GM19023 (cell line): ENCODE measurements at regions not wholly inside any gene's neighbourhood (a gene's known extent, or its start where the extent isn't known, plus 50 kb on each side); places are given as distances from the start of the nearest gene placed in this dataset.

Experiments
- ATAC-seq: cut with Tn5 transposase; IDR thresholded peaks from one replicate; pipeline ENCODE4 v1.9.1; 2021; ENCODE audit warnings: mild to moderate bottlenecking, moderate library complexity; ENCODE audit not compliant: unreplicated experiment

DNA sequence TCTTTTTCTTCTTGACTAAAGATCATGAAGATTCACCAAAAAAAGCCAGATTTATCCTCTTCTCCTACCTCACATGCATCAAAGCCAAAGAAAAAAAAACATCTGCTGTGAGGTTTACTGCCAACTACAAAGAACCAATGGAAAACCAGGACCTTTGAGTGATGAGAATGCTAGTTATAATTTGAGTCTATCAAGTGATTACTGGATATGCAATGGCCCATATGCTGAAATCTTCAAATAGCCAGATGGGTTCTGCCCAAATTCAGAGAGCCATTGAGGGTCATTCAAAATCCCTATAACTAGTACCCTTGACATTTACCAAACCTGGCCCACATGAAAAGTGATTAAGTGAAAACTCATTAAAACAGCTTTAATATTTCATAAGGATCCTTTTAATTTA, 78.4 kb upstream of the ACO1 start:
- no peak for ATAC-seq

DNA sequence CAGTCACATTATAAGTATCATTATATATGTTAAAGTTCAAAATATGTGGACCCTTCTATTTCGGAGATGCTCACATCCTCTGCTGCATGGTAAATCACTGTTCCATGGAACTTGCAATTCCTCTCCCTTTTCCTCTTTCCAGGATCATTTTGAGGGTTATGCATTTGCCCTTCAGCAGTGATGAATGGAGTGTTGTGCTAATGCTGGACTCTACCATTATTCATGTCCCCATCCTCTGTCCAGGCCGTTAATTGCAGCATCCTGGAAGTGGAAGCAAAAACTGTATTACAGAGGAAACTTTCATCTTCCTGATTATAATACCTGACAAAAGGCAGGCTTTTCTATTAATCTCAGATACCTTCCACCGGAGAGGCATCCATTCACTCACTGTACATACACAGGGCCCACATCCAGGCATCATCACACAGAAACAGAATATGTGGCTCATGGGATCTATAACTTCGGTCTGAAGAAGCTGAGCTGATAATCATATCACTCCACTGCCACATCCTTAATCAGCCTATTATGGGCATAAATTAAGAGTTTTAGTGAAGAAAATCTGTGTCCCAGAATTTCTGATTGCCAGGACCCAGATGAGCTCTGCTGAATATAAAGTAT, 65.0 kb upstream of the ACO1 start:
- no peak for ATAC-seq

DNA sequence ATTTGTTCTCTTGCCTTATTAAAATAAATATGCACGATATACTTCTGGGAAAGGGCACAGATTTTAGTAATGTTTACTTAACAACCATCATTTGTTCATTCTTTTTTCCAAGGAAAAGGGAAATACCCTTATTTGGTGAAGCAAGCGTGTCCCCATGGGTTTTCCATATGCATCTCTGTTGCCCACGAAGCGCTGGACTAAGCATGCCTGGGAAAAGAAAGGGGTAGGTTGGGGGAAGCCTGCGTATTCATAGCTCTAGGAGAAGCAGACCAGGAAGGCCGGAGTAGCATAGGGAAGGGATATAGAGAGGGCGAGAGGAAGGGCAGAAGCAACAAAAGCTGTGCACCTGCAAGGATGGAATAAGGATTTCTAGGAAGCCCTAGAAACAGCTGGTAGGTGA, 61.8 kb upstream of the ACO1 start:
- ATAC-seq, result no peak

DNA sequence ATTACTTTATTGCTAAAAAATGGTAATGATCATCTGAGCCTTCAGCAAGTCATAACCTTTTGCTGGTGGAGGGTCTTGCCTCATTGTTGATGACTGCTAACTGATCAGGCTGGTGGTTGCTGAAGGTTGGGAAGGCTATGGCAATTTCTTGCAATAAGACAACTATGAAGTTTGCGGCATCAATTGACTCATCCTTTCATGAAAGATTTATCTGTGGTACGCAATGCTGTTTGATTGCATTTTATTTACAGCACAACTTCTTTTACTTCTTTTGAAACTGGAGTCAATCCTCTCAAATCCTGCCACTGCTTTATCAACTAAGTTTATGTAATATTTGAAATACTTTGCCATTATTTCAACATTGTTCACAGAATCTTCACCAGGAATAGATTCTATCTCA, 58.3 kb upstream of the ACO1 start:
- ATAC-seq, result no peak

DNA sequence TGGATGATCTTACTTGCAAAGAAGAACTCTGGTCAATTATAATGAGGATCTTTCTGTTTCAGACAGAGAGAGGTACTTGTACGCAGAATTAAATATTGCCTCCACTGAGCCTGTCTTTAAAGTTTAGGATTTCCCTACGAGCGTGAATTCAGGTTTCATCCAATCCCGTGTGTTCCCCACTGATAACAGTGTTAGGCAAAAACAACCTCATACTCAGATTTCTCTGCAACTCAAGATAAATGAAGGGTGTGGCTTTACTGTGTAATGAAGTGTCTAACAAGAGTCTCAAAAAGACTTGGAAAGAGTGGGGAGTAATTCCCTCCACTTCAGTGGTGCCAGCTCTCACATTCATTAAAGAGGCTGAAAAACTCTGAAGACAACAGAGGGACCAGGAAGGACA, 53.2 kb upstream of the ACO1 start:
- no peak for ATAC-seq

DNA sequence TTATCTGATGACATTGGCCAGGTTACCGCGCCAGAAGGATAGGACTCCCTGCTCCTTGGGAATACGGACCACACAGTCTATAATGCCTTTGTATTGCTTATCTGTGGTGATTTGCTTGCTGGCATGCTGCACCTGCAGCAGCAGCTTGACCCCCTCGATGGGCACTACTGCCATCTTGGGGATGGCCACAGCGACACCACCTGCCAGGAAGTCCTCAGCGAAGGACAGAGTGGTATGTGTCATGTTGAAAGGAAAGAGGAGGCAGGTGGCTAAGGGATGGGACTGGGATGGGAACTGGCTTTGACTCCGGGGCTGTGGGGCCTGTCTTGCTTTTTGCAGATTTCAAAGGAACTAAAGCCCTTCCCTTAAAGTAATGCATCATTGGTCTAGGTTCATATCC, 50.3 kb upstream of the ACO1 start:
- no peak for ATAC-seq
